8988T (cell line): ENCODE measurements at regions not wholly inside any gene's neighbourhood (a gene's known extent, or its start where the extent isn't known, plus 50 kb on each side); places are given as distances from the start of the nearest gene placed in this dataset.

Source experiments
- DNase-seq: peaks from one replicate; pipeline ENCODE4 v3.0.0; 2011

GRCh38 chr3:194219826-194220410 is 84.0 kb downstream of the HES1 start:
- no peak for DNase-seq

GRCh38 chr3:194220901-194221326 is 85.0 kb downstream of the HES1 start:
- DNase-seq = no peak

- no peak for DNase-seq
Measured at GRCh38 chr3:194221336-194221735, 85.4 kb downstream of the HES1 start.

- no peak for DNase-seq
Measured at GRCh38 chr3:194223951-194224350, 88.0 kb downstream of the HES1 start.

GRCh38 chr3:194224471-194225417 is 88.8 kb downstream of the HES1 start:
- DNase-seq = no peak

- DNase-seq = no peak
Measured at GRCh38 chr3:194225418-194225812, 89.5 kb downstream of the HES1 start.

GRCh38 chr3:194225988-194226663 is 90.2 kb downstream of the HES1 start:
- no peak for DNase-seq

GRCh38 chr3:194231929-194232832 is 96.2 kb downstream of the HES1 start:
- no peak for DNase-seq

- DNase-seq = no peak
Measured at GRCh38 chr3:194233150-194233549, 97.2 kb downstream of the HES1 start.

- DNase-seq = no peak
Measured at GRCh38 chr3:194235160-194235559, 99.2 kb downstream of the HES1 start.

- DNase-seq = no peak
Measured at GRCh38 chr3:194237110-194237509, 101.2 kb downstream of the HES1 start.

- DNase-seq = no peak
Measured at GRCh38 chr3:194240766-194241165, 104.8 kb downstream of the HES1 start.

GRCh38 chr3:194243172-194243837 is 107.4 kb downstream of the HES1 start:
- DNase-seq = no peak

- no peak for DNase-seq
Measured at GRCh38 chr3:194244167-194244566, 107.0 kb downstream of the CPN2 start.

- no peak for DNase-seq
Measured at GRCh38 chr3:194245474-194245873, 105.7 kb downstream of the CPN2 start.

GRCh38 chr3:194245975-194246561 is 105.1 kb downstream of the CPN2 start:
- DNase-seq = no peak

- DNase-seq = no peak
Measured at GRCh38 chr3:194246709-194247349, 104.3 kb downstream of the CPN2 start.

- DNase-seq = no peak
Measured at GRCh38 chr3:194247350-194247740, 103.8 kb downstream of the CPN2 start.

- DNase-seq = no peak
Measured at GRCh38 chr3:194249323-194250097, 101.6 kb downstream of the CPN2 start.
